HG03025 (cell line): ENCODE measurements at regions not wholly inside any gene's neighbourhood (a gene's known extent, or its start where the extent isn't known, plus 50 kb on each side); places are given as distances from the start of the nearest gene placed in this dataset.
"Not testable (repeated sequence)": the region's sequence is repeated elsewhere in the genome, so short reads cannot be mapped to it uniquely, and the experiment has no call there.

Experiments used
- ATAC-seq: cut with Tn5 transposase; IDR thresholded peaks from one replicate; pipeline ENCODE4 v1.9.1; 2021; ENCODE audit warnings: mild to moderate bottlenecking, moderate library complexity; ENCODE audit not compliant: unreplicated experiment, low FRiP score

GRCh38 chr2:64742678-64743077 lies 89.0 kb upstream of the SERTAD2 start:
- ATAC-seq = no peak

DNA sequence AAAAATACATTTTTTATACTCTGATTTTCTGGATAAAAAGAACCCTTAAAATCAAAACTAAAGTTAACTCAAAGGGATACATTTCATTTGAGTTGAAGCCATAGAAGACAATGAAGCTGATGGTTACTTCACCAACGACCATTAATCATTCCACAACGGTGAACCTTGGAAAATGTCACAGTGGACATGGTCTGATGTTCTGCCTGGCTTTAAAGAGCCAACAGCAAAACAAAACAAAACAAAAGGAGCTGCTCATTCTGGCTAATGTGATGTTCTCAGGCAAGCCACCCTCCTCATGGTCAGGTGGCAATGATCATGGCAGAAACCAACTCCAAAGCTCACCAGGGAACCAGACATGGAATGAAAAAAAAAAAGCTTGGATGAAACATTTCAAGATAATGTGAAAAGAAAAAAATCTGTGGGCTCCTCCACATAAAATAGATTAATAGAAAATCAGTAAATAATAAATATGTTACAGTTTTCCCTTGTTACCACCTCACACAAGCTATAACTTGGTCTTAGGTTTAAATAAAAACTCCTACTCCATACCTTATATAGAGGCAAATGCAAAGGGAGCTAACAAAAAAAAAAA lies 90.1 kb upstream of the SERTAD2 start:
- no peak for ATAC-seq

GRCh38 chr2:64745562-64745961 lies 91.8 kb upstream of the SERTAD2 start:
- ATAC-seq = no peak

DNA sequence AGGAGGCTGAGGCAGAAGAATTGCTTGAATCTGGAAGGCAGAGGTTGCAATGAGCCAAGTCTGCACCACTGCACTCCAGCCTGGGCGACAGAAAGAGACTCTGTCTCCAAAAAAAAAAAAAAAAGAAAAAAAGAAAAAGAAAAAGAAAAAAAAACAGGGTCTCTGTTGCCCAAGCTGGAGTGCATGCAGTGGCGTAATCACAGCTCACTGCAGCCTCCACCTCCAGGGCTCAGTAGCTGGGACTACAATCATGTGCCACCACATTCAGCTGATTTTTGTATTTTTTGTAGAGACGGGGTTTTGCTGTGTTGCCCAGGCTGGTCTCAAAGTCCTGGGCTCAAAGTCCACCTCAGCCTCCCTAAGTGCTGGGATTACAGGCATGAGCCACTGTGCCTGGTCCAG lies 94.0 kb upstream of the SERTAD2 start:
- not testable (repeated sequence) for ATAC-seq

GRCh38 chr2:64748147-64748546 lies 94.4 kb upstream of the SERTAD2 start:
- ATAC-seq = no peak

- no peak for ATAC-seq
These were observed 94.8 kb upstream of the SERTAD2 start for GRCh38 chr2:64748561-64748960.

DNA sequence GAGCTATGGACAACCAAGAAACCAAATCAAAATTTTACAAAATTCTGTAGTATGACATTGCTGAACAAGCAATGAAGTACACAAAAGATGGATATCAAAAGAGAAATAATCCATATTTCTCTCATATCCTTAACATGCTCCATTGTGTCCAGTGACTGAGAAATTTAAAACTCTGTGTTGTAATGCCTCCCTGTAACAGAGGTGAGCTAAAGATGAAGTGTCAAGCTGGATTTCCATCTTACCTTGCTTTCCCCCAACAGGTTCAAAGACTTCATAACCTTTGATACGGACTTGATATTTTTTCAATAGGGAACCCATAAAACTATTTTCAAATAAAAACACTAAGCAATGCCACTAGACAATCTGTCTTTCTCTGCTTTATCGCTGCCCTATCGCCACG lies 95.7 kb upstream of the SERTAD2 start:
- no peak for ATAC-seq

GRCh38 chr2:64750001-64750816 lies 96.5 kb upstream of the SERTAD2 start:
- no peak for ATAC-seq

GRCh38 chr2:64750817-64751285 lies 97.1 kb upstream of the SERTAD2 start:
- peak; percentile 83 for ATAC-seq

DNA sequence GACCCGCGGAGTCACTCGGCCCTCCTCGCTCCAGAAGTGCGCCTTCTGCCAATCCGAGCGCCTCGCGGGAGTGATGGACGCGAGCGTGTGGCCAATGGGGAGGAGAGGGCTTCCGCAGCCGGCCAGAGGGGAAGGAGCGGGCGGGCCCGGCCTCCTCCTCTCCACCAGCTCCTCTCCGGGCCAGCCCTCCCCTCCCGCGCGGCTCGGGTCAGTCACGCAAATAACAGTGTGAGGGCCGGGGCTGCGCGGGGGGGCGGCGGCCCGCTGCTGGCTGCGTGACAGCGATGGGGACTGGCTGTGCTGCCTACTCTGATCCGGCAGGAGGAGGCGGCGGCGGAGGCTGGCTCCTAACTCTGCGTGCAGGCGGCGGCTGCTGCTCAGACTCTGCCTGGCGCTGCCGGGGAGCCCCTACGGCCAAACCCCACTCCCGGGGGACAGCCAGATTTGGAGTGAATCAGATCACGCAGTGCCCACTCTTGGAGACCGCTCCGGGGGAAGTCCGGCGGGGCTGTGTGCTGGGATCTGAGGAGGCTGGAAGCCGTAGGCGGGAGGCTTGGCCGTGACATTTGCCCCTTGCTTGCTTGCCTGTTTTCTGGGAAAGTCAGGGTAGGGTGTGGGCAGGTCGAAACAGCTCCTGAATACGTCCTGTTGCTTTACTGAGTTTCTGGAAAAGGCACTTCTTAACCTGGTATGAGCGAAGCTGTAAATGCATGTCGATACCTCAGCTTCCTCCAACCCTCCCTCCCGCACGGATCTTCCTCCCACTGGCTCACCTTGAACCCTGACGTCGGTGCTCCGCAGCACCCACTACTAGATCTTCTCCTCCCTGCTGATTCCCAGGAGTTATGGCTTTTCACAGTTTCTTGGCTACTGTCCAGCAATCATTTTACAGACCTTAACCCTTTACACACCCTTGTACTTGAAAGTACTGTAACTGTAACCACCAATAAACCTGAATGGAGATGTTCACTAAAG lies 97.9 kb upstream of the SERTAD2 start:
- peak; percentile 83 for ATAC-seq

- ATAC-seq = no peak
These were observed 99.7 kb upstream of the SERTAD2 start for GRCh38 chr2:64753399-64753798.

DNA sequence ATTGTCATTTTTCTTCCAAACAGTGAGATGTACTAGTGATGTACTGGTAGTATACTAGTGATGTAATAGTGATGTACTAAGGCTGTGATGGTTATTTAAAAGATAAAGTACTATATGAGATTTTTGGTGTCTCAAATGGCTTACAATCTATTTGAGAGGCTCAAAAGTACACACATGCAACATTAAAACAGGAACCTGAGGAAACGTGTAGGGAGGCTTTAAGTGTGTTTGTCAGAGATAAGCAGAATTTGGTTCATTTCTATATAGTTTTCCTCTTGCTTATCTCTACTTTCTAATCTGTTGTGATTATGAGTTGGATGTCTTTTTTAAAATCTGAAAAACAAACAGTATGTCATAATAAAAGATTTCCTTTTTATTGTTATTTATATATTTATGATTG lies 100.9 kb upstream of the SERTAD2 start:
- ATAC-seq = no peak

- ATAC-seq = no peak
These were observed 103.4 kb upstream of the SERTAD2 start for GRCh38 chr2:64757126-64757525.

DNA sequence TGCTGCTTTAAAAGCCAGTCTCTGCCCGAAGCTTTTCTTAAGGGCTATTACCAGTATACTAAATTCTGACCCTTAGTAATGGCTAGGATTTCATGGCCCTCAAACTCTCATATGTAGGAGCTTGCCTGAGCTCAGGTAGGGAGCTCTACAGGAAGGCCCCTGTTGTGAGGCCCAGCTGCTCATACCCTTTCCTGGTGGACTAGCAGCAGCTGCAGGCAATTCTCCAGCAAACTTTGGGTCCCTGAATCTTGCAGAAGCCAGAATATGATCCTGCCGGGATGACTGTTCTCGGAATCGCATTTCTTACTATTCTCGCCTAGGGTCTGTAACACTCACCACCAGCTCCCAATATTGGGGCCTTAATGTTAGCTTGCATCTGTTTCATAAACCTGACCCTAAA lies 106.4 kb upstream of the SERTAD2 start:
- ATAC-seq = no peak

DNA sequence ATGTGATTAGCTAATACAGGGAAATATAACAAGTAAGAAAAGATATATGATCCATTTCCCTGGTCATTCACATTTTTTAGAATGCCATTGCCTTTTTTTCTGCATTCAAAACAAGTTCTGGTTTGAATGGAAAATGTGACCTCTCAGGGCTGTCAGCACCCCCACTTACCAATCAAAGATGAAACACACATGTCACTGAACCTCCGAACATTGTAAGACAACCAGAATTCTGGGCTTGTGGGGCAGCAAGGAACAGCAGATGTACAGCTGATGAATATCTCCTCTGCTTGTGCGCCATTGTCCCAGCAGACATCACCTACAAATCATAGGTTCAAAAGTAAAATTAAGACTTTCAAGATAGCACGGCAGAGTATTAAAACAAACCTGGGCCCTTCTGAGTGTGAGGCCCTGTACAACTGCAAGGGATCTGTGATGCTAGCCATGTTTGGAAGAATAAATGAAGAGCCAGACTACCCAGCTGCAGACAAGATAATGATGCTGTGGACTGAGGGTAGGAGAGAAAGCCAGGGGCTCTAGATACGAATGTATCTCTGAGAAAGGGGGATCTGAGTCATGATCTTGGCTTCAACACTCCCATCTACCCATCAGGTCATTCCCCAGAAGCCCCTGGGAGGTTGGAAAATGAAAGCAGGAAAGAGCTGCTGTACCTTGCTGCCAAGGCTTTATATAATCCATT lies 108.7 kb upstream of the SERTAD2 start:
- ATAC-seq = no peak

- no peak for ATAC-seq
These were observed 109.4 kb upstream of the SERTAD2 start for GRCh38 chr2:64763126-64763525.

- ATAC-seq = no peak
These were observed 111.6 kb upstream of the SERTAD2 start for GRCh38 chr2:64765160-64765805.

DNA sequence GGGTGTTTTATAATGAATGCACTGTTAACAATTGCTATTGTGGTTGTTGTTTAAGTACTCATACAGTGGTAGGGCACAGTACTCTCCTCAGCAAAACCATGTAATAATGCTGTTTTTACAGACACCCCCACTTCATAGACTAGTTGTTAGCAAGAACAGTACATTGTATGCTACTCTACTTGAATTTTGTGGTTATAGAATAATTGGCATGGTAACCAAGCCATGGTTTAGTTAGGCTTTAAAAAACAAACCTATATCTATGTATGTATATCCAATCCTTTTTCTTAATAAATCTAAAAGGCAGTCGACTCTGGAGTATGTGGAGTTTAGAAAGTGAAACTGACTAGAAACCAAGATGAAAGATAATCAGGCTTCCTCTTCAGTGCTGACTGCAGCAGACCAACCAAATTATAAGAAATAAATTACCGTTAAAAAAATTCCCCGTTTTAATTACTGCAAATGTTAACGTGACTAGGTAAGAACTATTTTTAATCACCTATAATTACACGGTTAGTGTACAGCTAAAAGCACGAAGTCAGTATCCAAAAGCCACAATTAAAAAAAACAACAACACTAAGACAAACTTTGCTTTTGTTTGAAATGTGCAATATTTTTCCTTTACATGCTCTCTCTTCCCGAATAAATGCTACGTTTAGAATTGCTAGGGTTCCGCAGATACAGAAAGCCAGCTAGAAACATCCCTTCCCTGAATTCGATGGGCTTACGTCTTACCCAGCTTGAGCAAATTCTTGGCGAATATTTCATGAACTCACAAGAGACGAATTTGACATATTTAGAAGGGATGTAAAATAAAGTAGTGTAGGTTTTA lies 113.3 kb upstream of the SERTAD2 start:
- ATAC-seq = no peak
